ENCODE measurements at regions not wholly inside any gene's neighbourhood (a gene's known extent, or its start where the extent isn't known, plus 50 kb on each side); places are given as distances from the start of the nearest gene placed in this dataset.
"Not testable (repeated sequence)": the region's sequence is repeated elsewhere in the genome, so short reads cannot be mapped to it uniquely, and the experiment has no call there.

DNA sequence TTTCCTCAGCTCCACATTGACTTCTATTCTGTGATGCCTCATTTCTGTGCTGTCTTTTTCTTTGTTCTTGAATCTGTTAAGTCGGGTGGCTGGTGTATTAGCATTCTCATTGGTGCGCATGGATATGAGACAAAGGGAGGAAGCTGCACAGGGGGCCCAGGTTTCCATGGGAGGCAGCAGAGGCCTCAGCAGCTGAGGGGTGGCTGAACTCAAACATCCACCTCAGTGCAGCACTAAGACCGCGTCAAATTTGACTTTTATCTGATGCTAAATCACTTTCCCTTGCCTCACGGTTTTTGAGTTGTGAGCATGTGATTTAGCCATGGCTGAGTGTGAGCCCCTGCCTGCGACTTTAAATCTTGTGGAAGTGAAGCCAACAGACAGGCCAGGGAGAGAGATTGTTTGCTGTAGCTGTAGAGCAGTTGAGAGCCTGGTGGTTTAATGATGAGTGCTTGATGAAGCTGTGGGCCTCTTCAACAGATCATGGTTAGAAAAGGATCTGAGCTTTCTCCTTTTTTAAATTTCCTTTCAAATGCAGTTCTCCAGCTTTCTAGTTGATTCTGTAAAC, 193.3 kb upstream of the ZNF804B start:
- H3K4me1 ChIP-seq (ENCODE audit: control insufficient read depth, insufficient read depth, low read length, unreplicated experiment) = no peaks in the 10 kb centered on the region
- no peak overlapping the region for H3K4me3 ChIP-seq (ENCODE audit: low read depth, low read length)
- no peaks in the 10 kb centered on the region for H3K27me3 ChIP-seq (ENCODE audit: insufficient read depth, low read length)
- no peak overlapping the region for H3K27ac ChIP-seq (ENCODE audit: low read depth, low read length)
- H3K79me2 ChIP-seq (ENCODE audit: control insufficient read depth, insufficient read depth, low read length, unreplicated experiment) = no peaks in the 10 kb centered on the region
- no peaks in the 10 kb centered on the region for H3K36me3 ChIP-seq (ENCODE audit: insufficient read depth, low read length)
- H2AFZ ChIP-seq (ENCODE audit: low read length, unreplicated experiment) = no peak overlapping the region

DNA sequence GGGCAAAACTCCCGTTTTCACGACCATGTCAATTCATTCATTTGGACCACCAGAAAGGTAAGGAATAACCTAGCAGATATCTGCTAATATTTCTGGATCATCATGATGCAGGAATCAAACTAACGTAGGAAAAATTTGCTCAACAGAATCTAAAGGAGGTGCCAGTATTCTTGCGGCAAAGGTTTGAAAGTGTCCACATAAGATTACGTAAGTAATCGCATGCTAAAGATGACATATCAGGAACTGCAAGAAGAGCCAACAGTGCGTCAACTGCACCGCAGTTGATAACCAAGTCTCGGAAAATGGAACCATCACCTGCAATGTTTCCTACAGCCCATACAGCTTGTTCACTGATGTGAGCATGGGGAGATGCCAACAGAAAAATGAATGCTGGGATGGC, 194.1 kb upstream of the ZNF804B start:
- Histone ChIP-seq H3K79me2 (ENCODE audit: control insufficient read depth, insufficient read depth, low read length, unreplicated experiment) (no peaks in the 10 kb centered on the region), H3K27me3 (ENCODE audit: insufficient read depth, low read length) (no peaks in the 10 kb centered on the region), H2AFZ (ENCODE audit: low read length, unreplicated experiment) (no peak overlapping the region), H3K4me3 (ENCODE audit: low read depth, low read length) (no peak overlapping the region), H3K4me1 (ENCODE audit: control insufficient read depth, insufficient read depth, low read length, unreplicated experiment) (no peaks in the 10 kb centered on the region), H3K36me3 (ENCODE audit: insufficient read depth, low read length) (no peaks in the 10 kb centered on the region), H3K27ac (ENCODE audit: low read depth, low read length) (no peak overlapping the region)

DNA sequence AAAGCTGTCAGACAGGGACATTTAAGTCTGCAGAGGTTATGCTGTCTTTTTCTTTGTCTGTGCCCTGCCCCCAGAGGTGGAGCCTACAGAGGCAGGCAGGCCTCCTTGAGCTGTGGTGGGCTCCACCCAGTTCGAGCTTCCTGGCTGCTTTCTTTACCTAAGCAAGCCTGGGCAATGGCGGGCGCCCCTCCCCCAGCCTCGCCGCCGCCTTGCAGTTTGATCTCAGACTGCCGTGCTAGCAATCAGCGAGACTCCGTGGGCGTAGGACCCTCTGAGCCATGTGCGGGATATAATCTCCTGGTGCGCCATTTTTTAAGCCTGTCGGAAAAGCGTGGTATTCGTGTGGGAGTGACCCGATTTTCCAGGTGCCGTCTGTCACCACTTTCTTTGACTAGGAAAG, 203.1 kb upstream of the ZNF804B start:
- not testable (repeated sequence) for H3K27ac ChIP-seq (ENCODE audit: low read depth, low read length); H2AFZ ChIP-seq (ENCODE audit: low read length, unreplicated experiment); H3K4me1 ChIP-seq (ENCODE audit: control insufficient read depth, insufficient read depth, low read length, unreplicated experiment); H3K79me2 ChIP-seq (ENCODE audit: control insufficient read depth, insufficient read depth, low read length, unreplicated experiment); H3K4me3 ChIP-seq (ENCODE audit: low read depth, low read length); H3K36me3 ChIP-seq (ENCODE audit: insufficient read depth, low read length); H3K27me3 ChIP-seq (ENCODE audit: insufficient read depth, low read length)

DNA sequence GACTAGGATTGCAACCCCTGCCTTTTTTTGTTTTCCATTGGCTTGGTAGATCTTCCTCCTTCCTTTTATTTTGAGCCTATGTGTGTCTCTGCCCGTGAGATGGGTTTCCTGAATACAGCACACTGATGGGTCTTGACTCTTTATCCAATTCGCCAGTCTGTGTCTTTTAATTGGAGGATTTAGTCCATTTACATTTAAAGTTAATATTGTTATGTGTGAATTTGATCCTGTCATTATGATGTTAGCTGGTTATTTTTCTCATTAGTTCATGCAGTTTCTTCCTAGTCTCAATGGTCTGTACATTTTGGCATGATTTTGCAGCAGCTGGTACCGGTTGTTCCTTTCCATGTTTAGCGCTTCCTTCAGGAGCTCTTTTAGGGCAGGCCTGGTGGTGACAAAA, 204.7 kb upstream of the ZNF804B start:
- H2AFZ ChIP-seq (ENCODE audit: low read length, unreplicated experiment); H3K36me3 ChIP-seq (ENCODE audit: insufficient read depth, low read length); H3K4me1 ChIP-seq (ENCODE audit: control insufficient read depth, insufficient read depth, low read length, unreplicated experiment); H3K4me3 ChIP-seq (ENCODE audit: low read depth, low read length); H3K27me3 ChIP-seq (ENCODE audit: insufficient read depth, low read length); H3K79me2 ChIP-seq (ENCODE audit: control insufficient read depth, insufficient read depth, low read length, unreplicated experiment); H3K27ac ChIP-seq (ENCODE audit: low read depth, low read length): not testable (repeated sequence)

DNA sequence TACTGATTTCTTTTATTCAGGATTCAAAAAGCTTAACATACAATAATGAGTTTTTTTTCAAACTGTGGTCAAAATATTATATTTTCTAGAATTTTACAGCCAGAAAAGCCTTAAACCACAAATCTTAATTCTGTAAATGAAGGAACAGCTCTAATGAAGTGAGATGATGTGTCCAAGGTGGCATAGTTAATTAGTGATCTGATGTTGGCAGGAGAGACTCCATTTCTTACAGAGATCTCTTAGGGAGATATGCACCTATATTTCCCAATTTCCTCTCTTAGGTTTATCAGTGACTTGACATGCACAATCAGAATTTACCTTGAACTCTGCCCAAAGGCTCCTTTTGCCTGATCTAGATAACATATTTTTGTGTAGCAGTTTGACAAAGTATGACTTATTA, 211.1 kb upstream of the ZNF804B start:
- Histone ChIP-seq H3K4me3 (ENCODE audit: low read depth, low read length) (no peak overlapping the region), H3K27me3 (ENCODE audit: insufficient read depth, low read length) (no peaks in the 10 kb centered on the region), H3K36me3 (ENCODE audit: insufficient read depth, low read length) (no peaks in the 10 kb centered on the region), H3K4me1 (ENCODE audit: control insufficient read depth, insufficient read depth, low read length, unreplicated experiment) (no peaks in the 10 kb centered on the region), H3K79me2 (ENCODE audit: control insufficient read depth, insufficient read depth, low read length, unreplicated experiment) (no peaks in the 10 kb centered on the region), H2AFZ (ENCODE audit: low read length, unreplicated experiment) (no peak overlapping the region), H3K27ac (ENCODE audit: low read depth, low read length) (no peak overlapping the region)

DNA sequence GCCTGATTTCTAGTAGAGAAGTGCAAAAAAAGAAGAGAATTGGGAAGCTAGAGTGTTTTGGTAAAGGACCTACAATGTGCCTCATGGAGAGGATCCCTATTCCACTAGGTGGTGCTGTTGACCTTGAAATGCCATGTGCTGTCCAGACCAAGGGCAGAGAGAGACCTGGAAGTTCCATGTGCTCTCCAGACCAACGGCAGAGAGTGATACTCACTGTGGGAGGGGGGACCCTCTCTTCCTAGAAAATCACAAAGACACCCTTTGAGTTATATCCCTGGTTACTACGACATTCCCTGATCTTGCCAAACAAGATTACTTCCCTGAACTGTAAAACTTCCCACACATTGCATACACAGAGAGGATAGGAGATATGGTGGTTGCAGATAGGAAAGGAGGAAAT, 212.7 kb upstream of the ZNF804B start:
- Histone ChIP-seq H3K79me2 (ENCODE audit: control insufficient read depth, insufficient read depth, low read length, unreplicated experiment) (no peaks in the 10 kb centered on the region), H3K4me1 (ENCODE audit: control insufficient read depth, insufficient read depth, low read length, unreplicated experiment) (no peaks in the 10 kb centered on the region), H3K4me3 (ENCODE audit: low read depth, low read length) (no peak overlapping the region), H3K27me3 (ENCODE audit: insufficient read depth, low read length) (no peaks in the 10 kb centered on the region), H3K27ac (ENCODE audit: low read depth, low read length) (no peak overlapping the region), H2AFZ (ENCODE audit: low read length, unreplicated experiment) (no peak overlapping the region), H3K36me3 (ENCODE audit: insufficient read depth, low read length) (no peaks in the 10 kb centered on the region)

DNA sequence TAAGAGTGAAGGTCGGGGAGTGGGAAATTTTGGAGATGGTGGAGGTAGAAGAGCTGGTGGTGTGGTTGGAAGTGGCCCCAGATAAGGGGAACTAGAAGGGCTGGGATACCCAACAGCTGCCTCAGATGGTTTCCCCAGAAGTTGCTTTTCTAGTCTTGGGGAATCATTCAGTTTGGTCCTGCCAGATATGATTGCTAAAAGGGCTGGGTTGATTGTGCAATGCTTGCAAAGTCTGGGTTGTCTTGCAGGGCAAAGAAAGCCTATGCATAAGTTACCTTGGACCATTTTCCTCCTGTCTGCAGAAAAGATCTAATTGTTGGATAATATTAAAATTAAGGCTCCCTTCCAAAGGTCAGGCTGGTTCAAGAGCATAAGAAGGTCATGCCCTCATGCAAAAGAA, 213.8 kb upstream of the ZNF804B start:
- no peak overlapping the region for H3K27ac ChIP-seq (ENCODE audit: low read depth, low read length)
- no peaks in the 10 kb centered on the region for H3K27me3 ChIP-seq (ENCODE audit: insufficient read depth, low read length)
- no peak overlapping the region for H3K4me3 ChIP-seq (ENCODE audit: low read depth, low read length)
- no peaks in the 10 kb centered on the region for H3K79me2 ChIP-seq (ENCODE audit: control insufficient read depth, insufficient read depth, low read length, unreplicated experiment)
- no peaks in the 10 kb centered on the region for H3K36me3 ChIP-seq (ENCODE audit: insufficient read depth, low read length)
- no peak overlapping the region for H2AFZ ChIP-seq (ENCODE audit: low read length, unreplicated experiment)
- H3K4me1 ChIP-seq (ENCODE audit: control insufficient read depth, insufficient read depth, low read length, unreplicated experiment) = no peaks in the 10 kb centered on the region

DNA sequence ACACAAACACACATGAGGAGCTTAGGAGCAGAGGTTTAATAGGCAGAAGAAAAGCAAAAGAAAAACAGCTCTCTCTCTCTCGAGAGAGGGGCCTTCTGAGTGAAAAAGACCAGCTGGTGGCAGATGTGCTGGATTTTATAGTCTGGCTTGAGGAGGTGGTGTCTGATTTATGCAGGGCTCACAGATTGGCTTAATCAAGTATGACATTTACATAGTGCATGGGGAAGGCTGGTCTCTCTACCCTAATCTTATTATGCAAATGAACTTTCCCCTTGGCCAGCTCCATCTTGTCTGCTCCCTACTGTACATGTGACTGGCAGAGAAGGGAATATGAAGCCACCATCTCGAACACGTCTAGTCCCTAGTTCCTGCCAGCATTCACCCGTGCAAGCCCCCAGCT, 219.5 kb upstream of the ZNF804B start:
- Histone ChIP-seq H3K27me3 (ENCODE audit: insufficient read depth, low read length) (no peaks in the 10 kb centered on the region), H2AFZ (ENCODE audit: low read length, unreplicated experiment) (no peak overlapping the region), H3K27ac (ENCODE audit: low read depth, low read length) (no peak overlapping the region), H3K4me3 (ENCODE audit: low read depth, low read length) (no peak overlapping the region), H3K79me2 (ENCODE audit: control insufficient read depth, insufficient read depth, low read length, unreplicated experiment) (no peaks in the 10 kb centered on the region), H3K4me1 (ENCODE audit: control insufficient read depth, insufficient read depth, low read length, unreplicated experiment) (no peaks in the 10 kb centered on the region), H3K36me3 (ENCODE audit: insufficient read depth, low read length) (no peaks in the 10 kb centered on the region)

DNA sequence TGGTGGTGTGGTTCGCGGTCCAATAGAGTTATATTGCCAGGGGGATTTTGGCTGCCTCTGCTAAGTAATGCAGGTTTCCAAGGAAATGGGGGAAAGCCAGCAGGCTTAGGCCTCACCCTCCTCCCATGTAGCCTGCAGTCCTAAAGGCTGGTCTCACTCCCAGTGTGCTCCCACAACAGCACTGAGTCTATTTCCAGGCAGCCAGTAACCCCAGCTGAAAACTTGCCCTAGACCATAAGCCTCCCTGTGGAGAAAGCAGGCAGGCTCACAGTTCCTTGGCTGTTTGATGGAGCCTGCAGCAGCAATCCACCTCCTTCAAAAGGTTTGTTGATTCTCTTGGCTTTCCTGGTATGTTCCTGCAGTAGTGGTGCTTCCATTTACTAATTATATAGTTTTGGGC, 220.0 kb upstream of the ZNF804B start:
- Histone ChIP-seq H3K4me1 (ENCODE audit: control insufficient read depth, insufficient read depth, low read length, unreplicated experiment) (no peaks in the 10 kb centered on the region), H3K4me3 (ENCODE audit: low read depth, low read length) (no peak overlapping the region), H3K79me2 (ENCODE audit: control insufficient read depth, insufficient read depth, low read length, unreplicated experiment) (no peaks in the 10 kb centered on the region), H3K27ac (ENCODE audit: low read depth, low read length) (no peak overlapping the region), H2AFZ (ENCODE audit: low read length, unreplicated experiment) (no peak overlapping the region), H3K36me3 (ENCODE audit: insufficient read depth, low read length) (no peaks in the 10 kb centered on the region), H3K27me3 (ENCODE audit: insufficient read depth, low read length) (no peaks in the 10 kb centered on the region)

DNA sequence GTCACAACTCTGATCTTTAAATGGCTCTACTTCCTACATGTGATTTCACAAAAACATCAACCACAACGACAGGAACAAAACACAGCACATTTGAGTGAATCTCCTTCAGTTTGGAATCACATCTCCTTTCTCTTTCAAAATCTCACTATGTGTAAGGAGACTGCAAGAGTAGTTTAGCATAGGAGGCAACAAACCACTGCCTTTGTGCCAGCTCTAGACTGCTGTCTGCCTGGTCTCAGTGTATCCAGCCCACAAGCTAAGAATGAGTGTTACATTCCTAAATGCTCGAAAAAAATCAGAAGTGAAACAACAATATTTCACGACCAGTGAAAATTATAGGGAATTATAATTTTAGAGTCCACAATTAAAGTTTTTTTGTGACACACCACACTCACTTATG, 217.0 kb upstream of the STEAP4 start:
- H3K27ac ChIP-seq (ENCODE audit: low read depth, low read length) = no peak overlapping the region
- H3K36me3 ChIP-seq (ENCODE audit: insufficient read depth, low read length) = no peaks in the 10 kb centered on the region
- H2AFZ ChIP-seq (ENCODE audit: low read length, unreplicated experiment) = no peak overlapping the region
- no peaks in the 10 kb centered on the region for H3K27me3 ChIP-seq (ENCODE audit: insufficient read depth, low read length)
- no peaks in the 10 kb centered on the region for H3K79me2 ChIP-seq (ENCODE audit: control insufficient read depth, insufficient read depth, low read length, unreplicated experiment)
- H3K4me3 ChIP-seq (ENCODE audit: low read depth, low read length) = no peak overlapping the region
- H3K4me1 ChIP-seq (ENCODE audit: control insufficient read depth, insufficient read depth, low read length, unreplicated experiment) = no peaks in the 10 kb centered on the region

DNA sequence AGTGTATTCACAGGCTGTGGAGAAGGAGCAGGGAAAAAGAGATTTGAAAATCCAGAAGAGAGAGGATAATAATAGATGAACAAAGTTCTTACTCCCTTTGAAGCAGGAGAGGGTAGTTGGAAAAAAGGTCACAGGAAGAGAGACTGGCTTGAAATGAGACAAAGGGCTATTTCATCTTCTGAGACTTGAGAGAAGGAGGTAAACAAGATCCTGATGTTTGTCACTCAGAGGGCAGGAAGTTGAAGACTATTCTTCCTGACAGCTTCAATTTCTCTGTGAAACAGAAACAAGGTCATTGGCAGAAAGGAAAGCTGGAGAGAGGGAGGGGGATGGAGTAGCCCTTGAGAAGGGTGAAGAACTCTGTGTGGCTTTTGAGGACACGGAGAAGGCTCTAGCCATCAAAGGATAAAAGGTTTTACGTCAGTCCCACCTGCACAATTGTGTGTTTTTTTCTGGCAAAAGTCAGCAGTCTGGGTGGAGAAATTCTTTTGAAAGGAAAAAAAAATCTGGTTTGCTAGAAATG, 216.1 kb upstream of the STEAP4 start:
- Histone ChIP-seq H3K4me3 (ENCODE audit: low read depth, low read length) (no peak overlapping the region), H2AFZ (ENCODE audit: low read length, unreplicated experiment) (no peak overlapping the region), H3K79me2 (ENCODE audit: control insufficient read depth, insufficient read depth, low read length, unreplicated experiment) (no peaks in the 10 kb centered on the region)

More for the DNA sequence above, 216.1 kb upstream of the STEAP4 start:
- Histone ChIP-seq H3K27ac (ENCODE audit: low read depth, low read length) (no peak overlapping the region), H3K36me3 (ENCODE audit: insufficient read depth, low read length) (no peaks in the 10 kb centered on the region), H3K4me1 (ENCODE audit: control insufficient read depth, insufficient read depth, low read length, unreplicated experiment) (no peaks in the 10 kb centered on the region), H3K27me3 (ENCODE audit: insufficient read depth, low read length) (no peaks in the 10 kb centered on the region)
